DOHH2 (cell line): ENCODE measurements at regions not wholly inside any gene's neighbourhood (a gene's known extent, or its start where the extent isn't known, plus 50 kb on each side); places are given as distances from the start of the nearest gene placed in this dataset.

Source experiments
- H3F3A ChIP-seq: fragments of 200-600 bp; sonication (generic), shearing (Covaris generic); 2 replicates; pipeline ENCODE4 v1.6.0; 2016; ENCODE audit warnings: antibody characterized with exemption, mild to moderate bottlenecking; ENCODE audit not compliant: control insufficient read depth, insufficient read depth
- H3K27ac ChIP-seq: fragments of 200-600 bp; sonication (generic); 2 replicates; pipeline ENCODE4 v1.5.1; 2014; ENCODE audit warnings: low read depth, mild to moderate bottlenecking, low read length, moderate library complexity
- H3K27me3 ChIP-seq: fragments of 200-600 bp; sonication (generic); 2 replicates; pipeline ENCODE4 v1.6.1; 2014; ENCODE audit warnings: mild to moderate bottlenecking, low read length, mixed read lengths; ENCODE audit not compliant: control insufficient read depth
- H3K36me3 ChIP-seq: fragments of 200-600 bp; sonication (generic); 2 replicates; pipeline ENCODE4 v1.6.1; 2014; ENCODE audit warnings: mild to moderate bottlenecking, low read length, moderate library complexity, mixed read lengths; ENCODE audit not compliant: control insufficient read depth
- H3K4me1 ChIP-seq: fragments of 200-600 bp; sonication (generic); 2 replicates; pipeline ENCODE4 v1.6.1; 2014; ENCODE audit warnings: mild to moderate bottlenecking, low read length, mixed read lengths; ENCODE audit not compliant: control insufficient read depth
- H3K4me2 ChIP-seq: fragments of 200-600 bp; sonication (generic); 2 replicates; pipeline ENCODE4 v1.6.0; 2014; ENCODE audit warnings: mild to moderate bottlenecking, low read length, moderate library complexity
- H3K4me3 ChIP-seq: fragments of 200-600 bp; sonication (generic); 2 replicates; pipeline ENCODE4 v1.5.1; 2014; ENCODE audit warnings: mild to moderate bottlenecking, low read length, mixed read lengths
- H3K79me2 ChIP-seq: fragments of 200-600 bp; sonication (generic); 2 replicates; pipeline ENCODE4 v1.6.1; 2014; ENCODE audit warnings: mild to moderate bottlenecking, low read length, mixed read lengths; ENCODE audit not compliant: control insufficient read depth
- H3K9me2 ChIP-seq: fragments of 200-600 bp; sonication (generic); replicated peaks from 2 replicates; pipeline ENCODE4 v1.6.1; 2014; ENCODE audit warnings: mild to moderate bottlenecking, low read length, mixed read lengths; ENCODE audit not compliant: control insufficient read depth
- H3K9me3 ChIP-seq: fragments of 200-600 bp; sonication (generic); 2 replicates; pipeline ENCODE4 v1.6.1; 2014; ENCODE audit warnings: antibody characterized with exemption, low read length, mixed read lengths; ENCODE audit not compliant: control insufficient read depth, insufficient read depth
- H4K20me1 ChIP-seq: fragments of 200-600 bp; sonication (generic); 2 replicates; pipeline ENCODE4 v1.6.0; 2014; ENCODE audit warnings: low read depth, mild to moderate bottlenecking, antibody characterized with exemption, low read length, moderate library complexity; ENCODE audit not compliant: control insufficient read depth, insufficient read depth
- CTCF ChIP-seq: fragments of 200-600 bp; sonication (generic); IDR thresholded peaks from one replicate; pipeline ENCODE4 v1.5.1; 2014; ENCODE audit warnings: antibody characterized with exemption, mild to moderate bottlenecking, low read depth, low read length; ENCODE audit not compliant: poor library complexity, severe bottlenecking
- EZH2phosphoT487 ChIP-seq: fragments of 200-600 bp; sonication (generic); IDR thresholded peaks from 2 replicates; pipeline ENCODE4 v1.6.1; 2017; ENCODE audit warnings: borderline replicate concordance, mild to moderate bottlenecking, antibody characterized with exemption, low read length, moderate library complexity, mixed read lengths

GRCh38 chr5:104915226-104915625 lies 1352.6 kb upstream of the NUDT12 start:
- H3K36me3 ChIP-seq, result no peaks in the 10 kb centered on the region
- no peaks in the 10 kb centered on the region for H3K79me2 ChIP-seq
- no peak overlapping the region for H3K4me2 ChIP-seq
- no peaks in the 10 kb centered on the region for H3K27me3 ChIP-seq
- H4K20me1 ChIP-seq, result no peaks in the 10 kb centered on the region
- H3K9me2 ChIP-seq, result no peaks in the 10 kb centered on the region
- no peaks in the 10 kb centered on the region for H3K9me3 ChIP-seq
- no peaks in the 10 kb centered on the region for H3F3A ChIP-seq
- H3K4me1 ChIP-seq, result no peaks in the 10 kb centered on the region
- H3K4me3 ChIP-seq, result no peak overlapping the region
- no peak overlapping the region for H3K27ac ChIP-seq
- TF ChIP-seq CTCF, result no peak
- no peak for TF ChIP-seq EZH2phosphoT487

GRCh38 chr5:104914536-104915070 lies 1352.0 kb upstream of the NUDT12 start:
- H3K27ac ChIP-seq, result no peak overlapping the region
- H3K4me3 ChIP-seq, result no peak overlapping the region
- no peaks in the 10 kb centered on the region for H3K79me2 ChIP-seq
- H4K20me1 ChIP-seq, result no peaks in the 10 kb centered on the region
- H3F3A ChIP-seq, result no peaks in the 10 kb centered on the region
- H3K4me2 ChIP-seq, result no peak overlapping the region
- no peaks in the 10 kb centered on the region for H3K36me3 ChIP-seq
- H3K9me2 ChIP-seq, result no peaks in the 10 kb centered on the region
- H3K4me1 ChIP-seq, result no peaks in the 10 kb centered on the region
- no peak for TF ChIP-seq EZH2phosphoT487
- TF ChIP-seq CTCF, result no peak
- no peaks in the 10 kb centered on the region for H3K27me3 ChIP-seq
- H3K9me3 ChIP-seq, result no peaks in the 10 kb centered on the region

GRCh38 chr5:104913841-104914281 lies 1351.3 kb upstream of the NUDT12 start:
- H3F3A ChIP-seq, result no peaks in the 10 kb centered on the region
- no peak overlapping the region for H3K27ac ChIP-seq
- no peaks in the 10 kb centered on the region for H4K20me1 ChIP-seq
- no peak overlapping the region for H3K4me2 ChIP-seq
- no peaks in the 10 kb centered on the region for H3K79me2 ChIP-seq
- no peaks in the 10 kb centered on the region for H3K9me3 ChIP-seq
- H3K4me1 ChIP-seq, result no peaks in the 10 kb centered on the region
- no peaks in the 10 kb centered on the region for H3K9me2 ChIP-seq
- TF ChIP-seq CTCF, result no peak
- TF ChIP-seq EZH2phosphoT487, result no peak
- H3K4me3 ChIP-seq, result no peak overlapping the region
- no peaks in the 10 kb centered on the region for H3K36me3 ChIP-seq
- no peaks in the 10 kb centered on the region for H3K27me3 ChIP-seq
